Neuronal stem cell (in vitro differentiated cells): ENCODE measurements at regions not wholly inside any gene's neighbourhood (a gene's known extent, or its start where the extent isn't known, plus 50 kb on each side); places are given as distances from the start of the nearest gene placed in this dataset.
A peak's percentile ranks its signal among the peaks of the same experiment; 100 is the strongest.

Source experiments
- DNase-seq: peaks from one replicate; pipeline ENCODE4 v3.0.0-alpha.2; 2013; ENCODE audit warnings: low spot score
- H2AFZ ChIP-seq: one replicate; pipeline ENCODE4 v1.6.1; 2013; ENCODE audit warnings: mild to moderate bottlenecking, low read length, inconsistent platforms
- H2AK5ac ChIP-seq: 2 replicates; pipeline ENCODE4 v1.6.1; 2013; ENCODE audit warnings: low read depth, mild to moderate bottlenecking, inconsistent platforms, low read length, moderate library complexity, mixed read lengths
- H2BK120ac ChIP-seq: 2 replicates; pipeline ENCODE4 v1.6.1; 2013; ENCODE audit warnings: low read depth, mild to moderate bottlenecking, inconsistent platforms, low read length, moderate library complexity, mixed read lengths
- H2BK12ac ChIP-seq: one replicate; pipeline ENCODE4 v1.6.1; 2013; ENCODE audit warnings: low read length, inconsistent platforms
- H2BK15ac ChIP-seq: 2 replicates; pipeline ENCODE4 v1.6.1; 2013; ENCODE audit warnings: mild to moderate bottlenecking, low read length, inconsistent platforms, mixed read lengths
- H2BK5ac ChIP-seq: one replicate; pipeline ENCODE4 v1.6.1; 2013; ENCODE audit warnings: inconsistent platforms, mild to moderate bottlenecking, low read length, moderate library complexity
- H3K14ac ChIP-seq: one replicate; pipeline ENCODE4 v1.6.1; 2013; ENCODE audit warnings: low read length, inconsistent platforms
- H3K18ac ChIP-seq: 2 replicates; pipeline ENCODE4 v1.6.1; 2013; ENCODE audit warnings: low read length, inconsistent platforms
- H3K23ac ChIP-seq: 2 replicates; pipeline ENCODE4 v1.6.1; 2013; ENCODE audit warnings: low read depth, mild to moderate bottlenecking, mixed read lengths, low read length, inconsistent platforms; ENCODE audit not compliant: poor library complexity
- H3K27ac ChIP-seq: replicated peaks from 3 replicates; pipeline ENCODE4 v1.5.1; 2013; ENCODE audit warnings: low read length, inconsistent platforms
- H3K27me3 ChIP-seq, 3 experiments: 2 replicates each; pipeline ENCODE4 v1.6.1; 2013; ENCODE audit warnings: low read length in 3 of 3, mild to moderate bottlenecking in 2 of 3, inconsistent platforms in 1 of 3, low read depth in 1 of 3, mixed read lengths in 1 of 3, moderate library complexity in 1 of 3; ENCODE audit not compliant: control insufficient read depth in 3 of 3, insufficient read depth in 3 of 3
- H3K36me3 ChIP-seq, 2 donors: replicated peaks in 1 of 2; 2 replicates each; pipeline ENCODE4 v1.6.1; 2013; ENCODE audit warnings: low read length in 2 of 2; ENCODE audit not compliant: control insufficient read depth in 2 of 2, insufficient read depth in 2 of 2
- H3K4ac ChIP-seq: 2 replicates; pipeline ENCODE4 v1.6.1; 2013; ENCODE audit warnings: inconsistent platforms, mild to moderate bottlenecking, low read length, moderate library complexity
- H3K4me1 ChIP-seq, 2 donors: 1 replicate in 1 of 2; 2 replicates in 1 of 2; pipeline ENCODE4 v1.6.1; 2013; ENCODE audit warnings: low read length in 2 of 2, low read depth in 1 of 2; ENCODE audit not compliant: control insufficient read depth in 2 of 2, insufficient read depth in 1 of 2
- H3K4me2 ChIP-seq: one replicate; pipeline ENCODE4 v1.6.1; 2013; ENCODE audit warnings: mild to moderate bottlenecking, low read length, inconsistent platforms; ENCODE audit not compliant: insufficient read depth, poor library complexity, severe bottlenecking
- H3K4me3 ChIP-seq, 2 donors: 2 replicates each; pipeline ENCODE4 v1.5.1; 2013; ENCODE audit warnings: low read length in 2 of 2, mild to moderate bottlenecking in 2 of 2, inconsistent platforms in 1 of 2, moderate library complexity in 1 of 2
- H3K79me1 ChIP-seq: one replicate; pipeline ENCODE4 v1.6.1; 2013; ENCODE audit warnings: low read depth, mild to moderate bottlenecking, inconsistent platforms, low read length, moderate library complexity
- H3K9ac ChIP-seq: one replicate; pipeline ENCODE4 v1.6.1; 2013; ENCODE audit warnings: mild to moderate bottlenecking, low read depth, low read length, inconsistent platforms; ENCODE audit not compliant: poor library complexity
- H3K9me3 ChIP-seq, 2 donors: replicated peaks in 1 of 2; 2 replicates each; pipeline versions ENCODE3 to v1.6.1; 2013; ENCODE audit warnings: low read length in 2 of 2, mild to moderate bottlenecking in 2 of 2, inconsistent platforms in 1 of 2, low read depth in 1 of 2, mixed read lengths in 1 of 2, moderate library complexity in 1 of 2; ENCODE audit not compliant: control insufficient read depth in 2 of 2, insufficient read depth in 1 of 2
- H4K8ac ChIP-seq: one replicate; pipeline ENCODE4 v1.6.1; 2013; ENCODE audit warnings: low read depth, mild to moderate bottlenecking, inconsistent platforms, low read length, moderate library complexity
- H4K91ac ChIP-seq: one replicate; pipeline ENCODE4 v1.6.1; 2013; ENCODE audit warnings: low read length, low read depth, mild to moderate bottlenecking, inconsistent platforms; ENCODE audit not compliant: poor library complexity
- WGBS, 2 donors: extraction: QIAGEN DNeasy Blood & Tissue Kit; methylation state at CpG; one replicate each; pipeline ENCODE4 v1.1.7; 2013; ENCODE audit warnings: missing lambda C conversion rate in 2 of 2, mixed read lengths in 1 of 2; ENCODE audit not compliant: insufficient read length in 2 of 2, insufficient replicate concordance in 1 of 2; ENCODE audit errors: extremely low coverage in 2 of 2; 5-methylcytosine and 5-hydroxymethylcytosine counted together

DNA sequence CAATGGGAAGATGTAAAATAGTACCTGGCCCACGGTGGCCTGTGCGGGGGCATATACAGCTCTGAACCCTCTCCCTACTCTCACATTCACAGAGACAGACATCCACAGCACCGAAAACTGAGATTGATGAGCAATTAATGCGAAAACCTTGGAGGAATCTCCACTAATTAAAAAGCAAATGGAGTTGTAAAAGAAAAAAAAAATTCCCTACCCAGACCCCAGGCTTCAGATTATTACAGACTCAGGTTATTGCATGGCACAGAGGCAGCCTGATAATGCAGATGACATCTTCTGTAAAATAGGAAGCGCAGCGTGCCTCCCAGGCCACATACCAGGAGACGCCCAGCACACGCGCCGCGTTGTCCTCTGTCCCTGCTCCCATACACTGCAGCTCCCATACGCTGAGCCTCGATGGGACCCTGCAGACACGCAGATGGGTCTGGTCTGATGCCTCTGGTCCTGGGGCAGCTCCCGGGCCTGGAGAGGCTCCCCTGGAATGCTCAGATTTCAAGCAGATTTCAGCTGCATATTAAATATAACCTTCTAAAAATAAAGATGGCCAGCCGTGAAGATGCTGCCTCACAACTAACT is 496.1 kb upstream of the MYT1L start:
- H3K27ac ChIP-seq = no peak overlapping the region
- H3K4me2 ChIP-seq = no peak overlapping the region
- H3K23ac ChIP-seq = no peak overlapping the region
- H2BK120ac ChIP-seq = no peak overlapping the region
- H2AFZ ChIP-seq = no peak overlapping the region
- no peak overlapping the region for H4K8ac ChIP-seq
- no peak overlapping the region for H3K18ac ChIP-seq
- no peak overlapping the region for H2BK12ac ChIP-seq
- H3K4me3 ChIP-seq = no peak overlapping the region
- H3K9ac ChIP-seq = no peak overlapping the region
- peaks cover 0 to 3% (median 0%) of the 10 kb centered on the region in 3 experiments for H3K27me3 ChIP-seq
- H3K4me1 ChIP-seq = peaks cover 0 to 5% of the 10 kb centered on the region in 2 donors
- H3K36me3 ChIP-seq = no peaks in the 10 kb centered on the region
- no peaks in the 10 kb centered on the region for H3K79me1 ChIP-seq
- H3K9me3 ChIP-seq = peaks cover 0 to 5% of the 10 kb centered on the region in 2 donors
- no peak overlapping the region for H2BK5ac ChIP-seq
- no peak for DNase-seq
- H2AK5ac ChIP-seq = no peak overlapping the region
- H4K91ac ChIP-seq = no peak overlapping the region
- no peak overlapping the region for H3K4ac ChIP-seq
- WGBS, 2 donors = no CpG with 5 or more reads among the region's 16 CpGs
- H2BK15ac ChIP-seq = no peak overlapping the region
- H3K14ac ChIP-seq = no peak overlapping the region

DNA sequence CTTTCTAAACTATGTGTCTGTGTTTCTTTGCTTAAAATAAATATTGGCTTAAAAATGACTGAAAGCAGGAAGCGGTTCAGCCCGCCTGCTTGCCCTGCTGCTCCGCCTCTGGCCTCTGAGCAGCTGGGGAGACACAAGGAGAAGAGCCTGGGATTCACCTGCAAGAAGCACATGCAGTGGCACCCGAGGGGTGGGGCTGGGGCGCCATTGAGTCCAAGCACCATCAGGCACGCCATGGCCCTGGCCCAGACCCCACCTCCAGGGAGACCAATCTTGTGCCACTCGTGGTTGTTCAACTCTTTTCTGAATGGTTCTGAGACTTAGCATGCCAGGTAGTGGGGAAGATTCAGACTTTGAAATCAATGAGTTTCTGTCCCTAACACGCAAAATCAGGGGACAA is 495.5 kb upstream of the MYT1L start:
- no CpG with 5 or more reads among the region's 8 CpGs for WGBS, 2 donors
- Histone ChIP-seq H3K4me1 (peaks cover 0 to 3% of the 10 kb centered on the region in 2 donors), H4K8ac (no peak overlapping the region), H3K9ac (no peak overlapping the region), H3K4ac (no peak overlapping the region), H2AFZ (no peak overlapping the region), H2BK5ac (no peak overlapping the region), H3K23ac (no peak overlapping the region), H3K27ac (no peak overlapping the region), H4K91ac (no peak overlapping the region), H3K14ac (no peak overlapping the region), H3K36me3 (no peaks in the 10 kb centered on the region), H3K4me2 (no peak overlapping the region), H2AK5ac (no peak overlapping the region), H3K4me3 (no peak overlapping the region), H3K18ac (no peak overlapping the region), H2BK15ac (no peak overlapping the region), H3K9me3 (peaks cover 0 to 5% of the 10 kb centered on the region in 2 donors), H3K79me1 (no peaks in the 10 kb centered on the region), H3K27me3 (no peaks in the 10 kb centered on the region), H2BK12ac (no peak overlapping the region), H2BK120ac (no peak overlapping the region)
- no peak for DNase-seq

DNA sequence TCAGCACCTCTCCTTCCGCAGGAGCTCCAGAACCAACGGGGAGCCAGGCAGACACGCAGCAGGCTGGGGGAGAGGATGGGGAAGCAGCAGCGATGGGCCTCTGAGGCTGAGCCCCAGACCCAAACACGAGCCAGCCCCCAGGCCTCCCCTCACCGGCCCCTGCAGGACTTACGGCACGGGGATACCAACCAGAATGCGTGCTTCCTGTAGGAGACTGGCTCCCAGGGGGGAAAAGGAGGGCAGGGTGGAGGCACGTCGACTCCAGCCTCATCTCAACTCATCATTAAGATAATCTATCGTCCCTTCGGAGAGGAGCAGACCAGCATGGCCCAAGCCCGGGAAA is 495.1 kb upstream of the MYT1L start:
- H3K4me2 ChIP-seq = no peak overlapping the region
- H3K23ac ChIP-seq = no peak overlapping the region
- H3K79me1 ChIP-seq = no peaks in the 10 kb centered on the region
- peaks cover 0 to 1% of the 10 kb centered on the region in 2 donors for H3K4me1 ChIP-seq
- no peak overlapping the region for H4K8ac ChIP-seq
- no peak overlapping the region for H4K91ac ChIP-seq
- H2AK5ac ChIP-seq = peak overlapping the region; percentile 60
- H3K14ac ChIP-seq = no peak overlapping the region
- no peak overlapping the region for H2BK12ac ChIP-seq
- no peak overlapping the region for H2BK120ac ChIP-seq
- no peak overlapping the region for H2BK15ac ChIP-seq
- H2BK5ac ChIP-seq = no peak overlapping the region
- H3K4ac ChIP-seq = no peak overlapping the region
- peak overlapping the region; percentile 17 for H3K18ac ChIP-seq
- no CpG with 5 or more reads among the region's 14 CpGs for WGBS, 2 donors
- H3K36me3 ChIP-seq = no peaks in the 10 kb centered on the region
- H3K27me3 ChIP-seq = no peaks in the 10 kb centered on the region
- DNase-seq = no peak
- no peak overlapping the region for H3K4me3 ChIP-seq
- H3K9ac ChIP-seq = no peak overlapping the region
- peaks cover 0 to 5% of the 10 kb centered on the region in 2 donors for H3K9me3 ChIP-seq
- H3K27ac ChIP-seq = no peak overlapping the region
- H2AFZ ChIP-seq = no peak overlapping the region

DNA sequence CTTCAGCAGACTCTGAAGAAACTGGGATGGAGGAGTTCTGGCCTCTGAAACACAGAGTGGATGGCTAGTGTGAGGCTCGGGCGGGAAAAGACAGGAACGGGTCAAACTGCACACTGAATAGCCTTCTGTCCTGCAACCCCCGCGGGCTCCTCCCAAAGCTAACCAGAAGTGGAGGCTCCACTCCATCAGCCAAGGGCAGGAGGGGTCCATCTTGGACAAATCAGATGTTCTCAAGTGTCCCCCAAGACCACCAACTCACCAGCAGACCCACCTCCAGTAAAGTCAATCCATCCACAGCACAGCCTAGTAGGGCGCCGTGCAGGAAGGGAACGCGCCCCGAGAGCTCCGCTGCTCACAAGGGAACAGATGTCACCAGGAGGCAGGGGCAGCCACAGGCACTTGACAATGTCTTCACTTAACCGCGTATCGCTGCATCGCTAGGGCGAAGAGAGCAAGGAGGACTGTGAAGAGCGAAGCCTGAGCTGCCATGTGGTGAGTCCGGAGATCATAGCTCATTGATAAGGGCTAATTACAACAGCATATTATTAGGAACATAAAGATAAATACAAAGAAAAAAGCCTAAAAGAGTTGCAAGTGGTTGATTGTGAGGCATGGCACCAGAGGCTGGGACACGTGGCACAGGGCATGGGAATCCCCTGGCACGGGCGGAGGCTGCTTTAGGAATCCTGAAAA is 494.6 kb upstream of the MYT1L start:
- WGBS, 2 donors = no CpG with 5 or more reads among the region's 21 CpGs
- no peaks in the 10 kb centered on the region for H3K36me3 ChIP-seq
- H2BK15ac ChIP-seq = no peak overlapping the region
- no peaks in the 10 kb centered on the region for H3K27me3 ChIP-seq
- peak overlapping the region; percentile 58 for H3K18ac ChIP-seq
- peak overlapping the region; percentile 60 for H2AK5ac ChIP-seq
- H3K4me1 ChIP-seq = peaks cover 0 to 1% of the 10 kb centered on the region in 2 donors
- no peak overlapping the region for H4K91ac ChIP-seq
- H2AFZ ChIP-seq = no peak overlapping the region
- peak overlapping the region; percentile 47 for H3K14ac ChIP-seq
- no peak overlapping the region for H3K9ac ChIP-seq
- H2BK12ac ChIP-seq = no peak overlapping the region
- H3K4me2 ChIP-seq = no peak overlapping the region
- H3K23ac ChIP-seq = no peak overlapping the region
- H3K27ac ChIP-seq = no peak overlapping the region
- DNase-seq = no peak
- no peak overlapping the region for H3K4ac ChIP-seq
- no peaks in the 10 kb centered on the region for H3K79me1 ChIP-seq
- no peak overlapping the region for H3K4me3 ChIP-seq
- H2BK5ac ChIP-seq = no peak overlapping the region
- H4K8ac ChIP-seq = no peak overlapping the region
- H2BK120ac ChIP-seq = no peak overlapping the region
- peaks cover 0 to 2% of the 10 kb centered on the region in 2 donors for H3K9me3 ChIP-seq
